Mammary epithelial cell (primary cell): ENCODE measurements at regions not wholly inside any gene's neighbourhood (a gene's known extent, or its start where the extent isn't known, plus 50 kb on each side); places are given as distances from the start of the nearest gene placed in this dataset.

Experiments used
- CTCF ChIP-seq, 2 donors: IDR thresholded peaks in 1 of 2; conservative IDR thresholded peaks in 1 of 2; 2 replicates each; pipeline ENCODE4 v1.5.1; 2011 to 2012; ENCODE audit warnings: inconsistent platforms in 2 of 2, low read length in 2 of 2, mild to moderate bottlenecking in 2 of 2, control low read depth in 1 of 2, low read depth in 1 of 2; ENCODE audit not compliant: insufficient read depth in 1 of 2; ENCODE audit errors: extremely low read depth in 1 of 2
- EZH2 ChIP-seq: IDR thresholded peaks from 2 replicates; pipeline ENCODE4 v1.6.1; 2012; ENCODE audit warnings: low read length, inconsistent platforms, borderline replicate concordance

GRCh38 chr14:104317492-104317805, 179.1 kb downstream of the KIF26A start:
- TF ChIP-seq CTCF (conservative IDR thresholded peaks at IDR 0.05 in 1 of 2, IDR thresholded peaks at IDR 0.05 in 1 of 2; ENCODE audit: extremely low read depth in 1 of 2, insufficient read depth in 1 of 2, low read depth in 1 of 2, low read length in 2 of 2) (no peak), EZH2 (no peak)
